Fibroblast of pulmonary artery (primary cell): ENCODE measurements at regions not wholly inside any gene's neighbourhood (a gene's known extent, or its start where the extent isn't known, plus 50 kb on each side); places are given as distances from the start of the nearest gene placed in this dataset.

Experiments
- DNase-seq: peaks from one replicate; pipeline ENCODE4 v3.0.0-alpha.2; 2010; ENCODE audit warnings: low read depth
- H3K4me3 ChIP-seq: replicated peaks from 2 replicates; pipeline ENCODE4 v1.5.1; 2011; ENCODE audit warnings: low read depth, mild to moderate bottlenecking, control low read depth, low read length, moderate library complexity
- CTCF ChIP-seq: IDR thresholded peaks from 2 replicates; pipeline ENCODE4 v1.5.1; 2011; ENCODE audit warnings: mild to moderate bottlenecking, control low read depth, low read length, inconsistent platforms; ENCODE audit errors: missing control alignments

- TF ChIP-seq CTCF, result no peak
- H3K4me3 ChIP-seq, result no peak overlapping the region
- DNase-seq, result no peak
Observed at GRCh38 chr5:56414066-56414465, 180.9 kb upstream of the ANKRD55 start.

- H3K4me3 ChIP-seq, result no peak overlapping the region
- no peak for TF ChIP-seq CTCF
- DNase-seq, result no peak
Observed at GRCh38 chr5:56413546-56413945, 180.4 kb upstream of the ANKRD55 start.

GRCh38 chr5:56412601-56413379 lies 179.7 kb upstream of the ANKRD55 start:
- no peak for DNase-seq
- H3K4me3 ChIP-seq, result no peak overlapping the region
- no peak for TF ChIP-seq CTCF

DNA sequence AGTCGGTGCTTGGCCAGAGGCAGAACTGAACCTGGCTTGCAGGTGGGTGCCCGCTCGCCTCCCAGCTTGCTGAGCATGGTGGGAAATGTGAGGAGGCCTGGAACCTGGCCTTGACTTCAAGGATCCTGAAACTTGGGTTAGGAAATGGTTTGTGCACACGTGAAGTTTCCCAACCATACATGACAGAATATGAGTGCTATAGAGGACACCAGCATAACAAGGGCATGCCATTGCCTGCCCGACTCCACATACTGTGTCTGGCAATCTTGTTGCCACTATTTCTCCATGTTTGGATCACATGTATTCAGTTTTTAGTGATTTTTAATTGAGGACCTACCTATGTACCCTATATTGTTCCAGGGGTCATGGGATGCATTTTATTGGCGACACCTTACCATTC lies 177.6 kb upstream of the ANKRD55 start:
- no peak for TF ChIP-seq CTCF
- DNase-seq, result no peak
- no peak overlapping the region for H3K4me3 ChIP-seq

DNA sequence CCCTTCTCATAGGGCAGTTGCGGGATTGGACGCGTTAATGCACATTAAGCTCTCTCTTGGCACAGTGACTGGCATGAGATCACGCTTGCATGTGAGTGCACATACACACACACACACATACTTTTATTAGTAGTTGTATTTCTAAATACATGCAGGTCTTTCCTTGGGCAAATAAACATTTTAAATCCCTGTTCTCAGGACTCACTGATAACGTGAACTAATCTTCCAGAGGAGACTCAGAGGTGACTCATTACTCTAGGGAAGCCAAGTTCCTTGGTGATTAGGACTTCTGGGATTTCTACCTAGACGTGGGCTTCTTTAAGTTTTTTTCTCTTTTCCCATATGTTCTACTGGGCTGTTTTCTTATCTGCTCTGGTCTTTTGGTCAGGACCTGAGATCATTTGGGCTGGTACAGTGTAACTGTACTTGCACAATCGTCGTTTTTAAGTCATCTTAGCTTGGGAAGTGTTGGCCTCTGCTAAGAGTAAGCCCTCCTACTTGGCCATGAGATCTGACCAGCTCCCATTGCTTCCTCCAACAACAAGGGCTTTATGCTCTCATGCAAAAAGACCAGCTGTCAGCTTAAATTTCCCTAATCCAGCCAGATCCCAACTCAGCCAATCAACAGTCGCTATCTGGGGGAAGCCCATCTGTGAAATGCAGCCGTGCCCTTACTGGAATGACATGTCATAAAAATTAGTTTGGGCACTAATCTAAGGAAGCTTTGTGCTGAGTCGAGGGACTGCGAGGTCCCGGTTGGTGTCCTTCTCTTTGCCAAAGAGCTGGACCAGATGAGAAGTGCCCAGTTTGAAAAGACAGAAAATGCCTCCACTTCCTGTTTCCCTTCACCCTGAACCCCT lies 176.4 kb upstream of the ANKRD55 start:
- H3K4me3 ChIP-seq, result no peak overlapping the region
- TF ChIP-seq CTCF, result no peak
- DNase-seq, result peak; percentile 88

GRCh38 chr5:56406838-56407237 lies 173.7 kb upstream of the ANKRD55 start:
- no peak overlapping the region for H3K4me3 ChIP-seq
- DNase-seq, result no peak
- no peak for TF ChIP-seq CTCF
